Naive thymus-derived CD8-positive, alpha-beta T cell (primary cell): ENCODE measurements at regions not wholly inside any gene's neighbourhood (a gene's known extent, or its start where the extent isn't known, plus 50 kb on each side); places are given as distances from the start of the nearest gene placed in this dataset.

ENCODE experiments used
- ATAC-seq, 2 donors: fragments of 150-1000 bp; cut with Tn5 transposase in 1 of 2; sonication (Bioruptor Pico), chemical (Tn5 transposase) in 1 of 2; 1 replicate in 1 of 2; 2 replicates in 1 of 2; pipeline ENCODE4 v1.10.0; 2021; ENCODE audit warnings: mild to moderate bottlenecking in 2 of 2, moderate library complexity in 2 of 2
- POLR2A ChIA-PET: fragments of 350-600 bp; sonication (Branson Sonifier 250); formaldehyde crosslinking; loops from one replicate; lab custom pipeline; 2021; ENCODE audit warnings: antibody characterized with exemption; lab: Charles Lee
- DNase-seq, 10 donors: peaks; one replicate each; pipeline versions ENCODE4 v3.0.0 to v3.0.0-alpha.2; 2020 to 2022
- H3K27ac Mint-ChIP-seq, 10 donors: one replicate each; pipeline ENCODE4 v1.8.0; 2020 to 2022; ENCODE audit warnings: mild to moderate bottlenecking in 10 of 10, mixed read lengths in 10 of 10, moderate library complexity in 4 of 10, inconsistent platforms in 1 of 10
- H3K27me3 Mint-ChIP-seq, 5 donors: one replicate each; pipeline ENCODE4 v1.8.0; 2021 to 2022; ENCODE audit warnings: mixed read lengths in 5 of 5
- H3K36me3 Mint-ChIP-seq, 3 donors: one replicate each; pipeline ENCODE4 v1.8.0; 2020 to 2022; ENCODE audit warnings: mixed read lengths in 3 of 3, mild to moderate bottlenecking in 2 of 3, inconsistent platforms in 1 of 3
- H3K4me1 Mint-ChIP-seq, 4 donors: one replicate each; pipeline ENCODE4 v1.8.0; 2021 to 2022; ENCODE audit warnings: mixed read lengths in 4 of 4
- H3K4me3 Mint-ChIP-seq, 10 donors: one replicate each; pipeline ENCODE4 v1.8.0; 2020 to 2022; ENCODE audit warnings: mild to moderate bottlenecking in 10 of 10, mixed read lengths in 10 of 10, moderate library complexity in 6 of 10, inconsistent platforms in 1 of 10
- H3K9me3 Mint-ChIP-seq, 9 donors: one replicate each; pipeline ENCODE4 v1.8.0; 2020 to 2022; ENCODE audit warnings: mixed read lengths in 9 of 9, mild to moderate bottlenecking in 3 of 9, inconsistent platforms in 1 of 9, moderate library complexity in 1 of 9

- ATAC-seq: no peak
- no peak overlapping the region for H3K27ac Mint-ChIP-seq
- POLR2A ChIA-PET: no interaction called here
- no peak overlapping the region for H3K4me3 Mint-ChIP-seq
- peaks cover 0 to 2% (median 0%) of the 10 kb centered on the region in 4 donors for H3K4me1 Mint-ChIP-seq
- no peak for DNase-seq
- peaks cover 0 to 12% (median 3%) of the 10 kb centered on the region in 5 donors for H3K27me3 Mint-ChIP-seq
- H3K9me3 Mint-ChIP-seq: no peaks in the 10 kb centered on the region
- no peaks in the 10 kb centered on the region for H3K36me3 Mint-ChIP-seq
These were observed 195.2 kb upstream of the POU3F1 start for GRCh38 chr1:38241594-38242334.

- no peak overlapping the region for H3K4me3 Mint-ChIP-seq
- peaks cover 2 to 24% (median 10%) of the 10 kb centered on the region in 5 donors for H3K27me3 Mint-ChIP-seq
- peaks cover 0 to 2% (median 0%) of the 10 kb centered on the region in 4 donors for H3K4me1 Mint-ChIP-seq
- POLR2A ChIA-PET: no interaction called here
- DNase-seq (no peak), ATAC-seq (no peak)
- H3K9me3 Mint-ChIP-seq: no peaks in the 10 kb centered on the region
- no peaks in the 10 kb centered on the region for H3K36me3 Mint-ChIP-seq
- H3K27ac Mint-ChIP-seq: no peak overlapping the region
These were observed 194.0 kb upstream of the POU3F1 start for GRCh38 chr1:38240618-38241017.

GRCh38 chr1:38239258-38239835 is 192.8 kb upstream of the POU3F1 start:
- H3K9me3 Mint-ChIP-seq: no peaks in the 10 kb centered on the region
- H3K4me3 Mint-ChIP-seq: no peak overlapping the region
- DNase-seq (no peak), ATAC-seq (no peak)
- no peaks in the 10 kb centered on the region for H3K36me3 Mint-ChIP-seq
- peaks cover 2 to 28% (median 11%) of the 10 kb centered on the region in 5 donors for H3K27me3 Mint-ChIP-seq
- POLR2A ChIA-PET: no interaction called here
- no peak overlapping the region for H3K27ac Mint-ChIP-seq
- H3K4me1 Mint-ChIP-seq: peaks cover 0 to 2% (median 0%) of the 10 kb centered on the region in 4 donors

GRCh38 chr1:38238294-38238693 is 191.7 kb upstream of the POU3F1 start:
- no peaks in the 10 kb centered on the region for H3K4me1 Mint-ChIP-seq
- no peak overlapping the region for H3K4me3 Mint-ChIP-seq
- ATAC-seq (no peak), DNase-seq (no peak)
- H3K9me3 Mint-ChIP-seq: no peaks in the 10 kb centered on the region
- peak overlapping the region in 1 of 10 donors; percentile 46 for H3K27ac Mint-ChIP-seq
- no peaks in the 10 kb centered on the region for H3K36me3 Mint-ChIP-seq
- POLR2A ChIA-PET: interaction anchor here (0.6 kb wide), 1 partner anchor 388 kb away, joined by 3 read pairs; no protein-coding TSS in a partner anchor
- H3K27me3 Mint-ChIP-seq: peaks cover 2 to 38% (median 11%) of the 10 kb centered on the region in 5 donors

GRCh38 chr1:38235705-38236104 is 189.1 kb upstream of the POU3F1 start:
- ATAC-seq (no peak), DNase-seq (no peak)
- no peaks in the 10 kb centered on the region for H3K4me1 Mint-ChIP-seq
- POLR2A ChIA-PET: no interaction called here
- H3K27ac Mint-ChIP-seq: no peak overlapping the region
- H3K9me3 Mint-ChIP-seq: peaks cover 0 to 2% (median 0%) of the 10 kb centered on the region in 9 donors
- peaks cover 2 to 27% (median 17%) of the 10 kb centered on the region in 5 donors for H3K27me3 Mint-ChIP-seq
- no peaks in the 10 kb centered on the region for H3K36me3 Mint-ChIP-seq
- no peak overlapping the region for H3K4me3 Mint-ChIP-seq

GRCh38 chr1:38231941-38232340 is 185.3 kb upstream of the POU3F1 start:
- H3K36me3 Mint-ChIP-seq: no peaks in the 10 kb centered on the region
- DNase-seq: no peak
- no peak overlapping the region for H3K27ac Mint-ChIP-seq
- POLR2A ChIA-PET: no interaction called here
- peaks cover 4 to 43% (median 23%) of the 10 kb centered on the region in 5 donors for H3K27me3 Mint-ChIP-seq
- H3K4me3 Mint-ChIP-seq: no peak overlapping the region
- ATAC-seq: no peak
- peaks cover 0 to 2% (median 0%) of the 10 kb centered on the region in 9 donors for H3K9me3 Mint-ChIP-seq
- H3K4me1 Mint-ChIP-seq: no peaks in the 10 kb centered on the region

GRCh38 chr1:38228718-38229117 is 182.1 kb upstream of the POU3F1 start:
- H3K27me3 Mint-ChIP-seq: peaks cover 4 to 39% (median 20%) of the 10 kb centered on the region in 5 donors
- peaks cover 0 to 5% (median 0%) of the 10 kb centered on the region in 9 donors for H3K9me3 Mint-ChIP-seq
- POLR2A ChIA-PET: no interaction called here
- peaks cover 0 to 1% (median 0%) of the 10 kb centered on the region in 4 donors for H3K4me1 Mint-ChIP-seq
- ATAC-seq (no peak), DNase-seq (no peak)
- no peak overlapping the region for H3K27ac Mint-ChIP-seq
- no peak overlapping the region for H3K4me3 Mint-ChIP-seq
- H3K36me3 Mint-ChIP-seq: no peaks in the 10 kb centered on the region

GRCh38 chr1:38225745-38226144 is 179.2 kb upstream of the POU3F1 start:
- H3K36me3 Mint-ChIP-seq: no peaks in the 10 kb centered on the region
- H3K9me3 Mint-ChIP-seq: peaks cover 0 to 7% (median 0%) of the 10 kb centered on the region in 9 donors
- no peak overlapping the region for H3K4me3 Mint-ChIP-seq
- H3K4me1 Mint-ChIP-seq: peaks cover 0 to 1% (median 0%) of the 10 kb centered on the region in 4 donors
- ATAC-seq: no peak
- no peak for DNase-seq
- peaks cover 10 to 40% (median 19%) of the 10 kb centered on the region in 5 donors for H3K27me3 Mint-ChIP-seq
- POLR2A ChIA-PET: no interaction called here
- H3K27ac Mint-ChIP-seq: no peak overlapping the region

GRCh38 chr1:38223391-38223790 is 176.8 kb upstream of the POU3F1 start:
- DNase-seq: no peak
- peaks cover 0 to 1% (median 0%) of the 10 kb centered on the region in 4 donors for H3K4me1 Mint-ChIP-seq
- no peak for ATAC-seq
- H3K36me3 Mint-ChIP-seq: no peaks in the 10 kb centered on the region
- peaks cover 0 to 7% (median 0%) of the 10 kb centered on the region in 9 donors for H3K9me3 Mint-ChIP-seq
- H3K27ac Mint-ChIP-seq: no peak overlapping the region
- no peak overlapping the region for H3K4me3 Mint-ChIP-seq
- peaks cover 13 to 45% (median 21%) of the 10 kb centered on the region in 5 donors for H3K27me3 Mint-ChIP-seq
- POLR2A ChIA-PET: no interaction called here

- H3K36me3 Mint-ChIP-seq: no peaks in the 10 kb centered on the region
- ATAC-seq (no peak), DNase-seq (no peak)
- peaks cover 15 to 50% (median 25%) of the 10 kb centered on the region in 5 donors for H3K27me3 Mint-ChIP-seq
- H3K9me3 Mint-ChIP-seq: peaks cover 0 to 7% (median 0%) of the 10 kb centered on the region in 9 donors
- POLR2A ChIA-PET: no interaction called here
- peaks cover 0 to 1% (median 0%) of the 10 kb centered on the region in 4 donors for H3K4me1 Mint-ChIP-seq
- no peak overlapping the region for H3K27ac Mint-ChIP-seq
- no peak overlapping the region for H3K4me3 Mint-ChIP-seq
These were observed 176.3 kb upstream of the POU3F1 start for GRCh38 chr1:38222891-38223290.

- ATAC-seq: no peak
- peak overlapping the region in 1 of 10 donors; percentile 56 for H3K27ac Mint-ChIP-seq
- peaks cover 0 to 7% (median 0%) of the 10 kb centered on the region in 9 donors for H3K9me3 Mint-ChIP-seq
- H3K4me1 Mint-ChIP-seq: peaks cover 0 to 1% (median 0%) of the 10 kb centered on the region in 4 donors
- POLR2A ChIA-PET: no interaction called here
- DNase-seq: no peak
- peaks cover 24 to 59% (median 30%) of the 10 kb centered on the region in 5 donors for H3K27me3 Mint-ChIP-seq
- no peaks in the 10 kb centered on the region for H3K36me3 Mint-ChIP-seq
- no peak overlapping the region for H3K4me3 Mint-ChIP-seq
These were observed 174.5 kb upstream of the POU3F1 start for GRCh38 chr1:38221006-38221649.

- POLR2A ChIA-PET: no interaction called here
- H3K4me1 Mint-ChIP-seq: peaks cover 5 to 12% (median 8%) of the 10 kb centered on the region in 4 donors
- no peaks in the 10 kb centered on the region for H3K36me3 Mint-ChIP-seq
- no peak overlapping the region for H3K27ac Mint-ChIP-seq
- peaks cover 0 to 2% (median 0%) of the 10 kb centered on the region in 9 donors for H3K9me3 Mint-ChIP-seq
- H3K4me3 Mint-ChIP-seq: no peak overlapping the region
- peaks cover 26 to 80% (median 44%) of the 10 kb centered on the region in 5 donors for H3K27me3 Mint-ChIP-seq
- no peak for ATAC-seq
- DNase-seq: no peak
These were observed 170.7 kb upstream of the POU3F1 start for GRCh38 chr1:38217316-38217715.
